Caco-2 (cell line): ENCODE measurements at regions not wholly inside any gene's neighbourhood (a gene's known extent, or its start where the extent isn't known, plus 50 kb on each side); places are given as distances from the start of the nearest gene placed in this dataset.
"Not testable (repeated sequence)": the region's sequence is repeated elsewhere in the genome, so short reads cannot be mapped to it uniquely, and the experiment has no call there.

ENCODE experiments used
- BruUV-seq: library from RNA; stranded (reverse); fragments of 400-500 nt; replicated peaks from 2 replicates; lab custom pipeline; 2021; lab: Mats Ljungman, UMichigan
- CTCF ChIA-PET: fragments of 300-600 bp; sonication (Branson Sonifier 250); formaldehyde crosslinking; loops from one replicate; lab custom pipeline; 2022; ENCODE audit warnings: antibody characterized with exemption; lab: Charles Lee
- POLR2A ChIA-PET: fragments of 300-600 bp; sonication (Branson Sonifier 250); formaldehyde crosslinking; loops from one replicate; lab custom pipeline; 2022; ENCODE audit warnings: antibody characterized with exemption; lab: Charles Lee
- DNase-seq, 2 experiments: peaks; one replicate each; pipeline versions ENCODE4 v3.0.0 to v3.0.0-alpha.2; 2020 to 2022
- H3K27me3 ChIP-seq: replicated peaks from 2 replicates; pipeline ENCODE4 v1.6.0; 2011; ENCODE audit warnings: low read length; ENCODE audit not compliant: control insufficient read depth, insufficient read depth
- H3K36me3 ChIP-seq: 2 replicates; pipeline ENCODE4 v1.5.1; 2011; ENCODE audit warnings: low read length; ENCODE audit not compliant: control insufficient read depth, insufficient read depth
- H3K4me1 ChIP-seq: fragments of 250-450 bp; sonication (Bioruptor Pico); 2 replicates; pipeline ENCODE4 v1.5.1; 2020; ENCODE audit warnings: mild to moderate bottlenecking
- H3K4me3 ChIP-seq: 2 replicates; pipeline ENCODE4 v1.5.1; 2011; ENCODE audit warnings: low read depth, mild to moderate bottlenecking, control low read depth, low read length
- H3K9me3 ChIP-seq: fragments of 250-450 bp; sonication (Bioruptor Pico); 2 replicates; pipeline ENCODE4 v1.5.1; 2020; ENCODE audit warnings: mild to moderate bottlenecking, moderate library complexity
- H3K27ac Mint-ChIP-seq: one replicate; pipeline ENCODE4 v1.8.0; 2022; ENCODE audit warnings: mixed read lengths; ENCODE audit not compliant: unreplicated experiment
- H3K27me3 Mint-ChIP-seq: one replicate; pipeline ENCODE4 v1.8.0; 2022; ENCODE audit warnings: mixed read lengths; ENCODE audit not compliant: insufficient read depth, unreplicated experiment
- H3K36me3 Mint-ChIP-seq: one replicate; pipeline ENCODE4 v1.8.0; 2022; ENCODE audit warnings: mild to moderate bottlenecking, mixed read lengths; ENCODE audit not compliant: insufficient read depth, unreplicated experiment
- H3K4me1 Mint-ChIP-seq: one replicate; pipeline ENCODE4 v1.8.0; 2022; ENCODE audit warnings: low read depth, mixed read lengths; ENCODE audit not compliant: unreplicated experiment
- H3K4me3 Mint-ChIP-seq: one replicate; pipeline ENCODE4 v1.8.0; 2022; ENCODE audit warnings: mild to moderate bottlenecking, moderate library complexity, mixed read lengths; ENCODE audit not compliant: unreplicated experiment
- H3K9me3 Mint-ChIP-seq: one replicate; pipeline ENCODE4 v1.8.0; 2022; ENCODE audit warnings: mixed read lengths; ENCODE audit not compliant: unreplicated experiment
- intact Hi-C: fragments of 100-400 bp; cut with micrococcal nuclease; formaldehyde crosslinking; loops from one replicate; pipeline ENCODE4 v1.10.0; 2022; ENCODE audit not compliant: unreplicated experiment

- POLR2A ChIA-PET, H3K36me3 ChIP-seq, H3K4me3 Mint-ChIP-seq, H3K4me3 ChIP-seq, H3K9me3 ChIP-seq, CTCF ChIA-PET, intact Hi-C loops, BruUV-seq, H3K36me3 Mint-ChIP-seq, H3K4me1 Mint-ChIP-seq, H3K27me3 ChIP-seq, H3K27me3 Mint-ChIP-seq, H3K4me1 ChIP-seq, DNase-seq: not testable (repeated sequence)
- Mint-ChIP-seq H3K27ac (peak overlapping the region; percentile 8), H3K9me3 (peaks cover 10% of the 10 kb centered on the region)
These were observed 294.7 kb upstream of the TEKT4 start for GRCh38 chr2:94576486-94576885.

DNA sequence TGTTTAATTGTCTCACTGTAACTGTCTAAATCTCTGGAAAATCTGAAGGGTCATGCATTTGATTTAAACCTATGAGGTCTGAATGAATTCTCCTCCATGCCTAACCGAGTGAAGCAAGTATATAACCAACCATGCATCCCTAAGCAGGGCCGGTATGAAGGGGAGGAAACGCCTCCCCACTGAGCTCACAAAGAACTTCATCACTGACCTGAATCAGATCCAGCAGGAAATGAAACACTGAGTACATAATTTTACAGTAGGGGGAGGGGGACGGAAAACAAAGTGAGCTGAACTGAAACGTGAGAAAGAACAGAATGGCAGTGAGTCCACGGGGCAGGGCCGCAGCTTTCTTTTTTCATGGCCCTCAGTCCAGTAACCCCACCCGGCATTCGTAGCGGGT, 294.1 kb upstream of the TEKT4 start:
- H3K36me3 Mint-ChIP-seq, H3K4me3 Mint-ChIP-seq, H3K9me3 ChIP-seq, H3K4me3 ChIP-seq, H3K4me1 Mint-ChIP-seq, H3K4me1 ChIP-seq, H3K27me3 Mint-ChIP-seq, DNase-seq, H3K27me3 ChIP-seq, CTCF ChIA-PET, BruUV-seq, POLR2A ChIA-PET, intact Hi-C loops, H3K27ac Mint-ChIP-seq, H3K36me3 ChIP-seq: not testable (repeated sequence)
- H3K9me3 Mint-ChIP-seq = peaks cover 10% of the 10 kb centered on the region

DNA sequence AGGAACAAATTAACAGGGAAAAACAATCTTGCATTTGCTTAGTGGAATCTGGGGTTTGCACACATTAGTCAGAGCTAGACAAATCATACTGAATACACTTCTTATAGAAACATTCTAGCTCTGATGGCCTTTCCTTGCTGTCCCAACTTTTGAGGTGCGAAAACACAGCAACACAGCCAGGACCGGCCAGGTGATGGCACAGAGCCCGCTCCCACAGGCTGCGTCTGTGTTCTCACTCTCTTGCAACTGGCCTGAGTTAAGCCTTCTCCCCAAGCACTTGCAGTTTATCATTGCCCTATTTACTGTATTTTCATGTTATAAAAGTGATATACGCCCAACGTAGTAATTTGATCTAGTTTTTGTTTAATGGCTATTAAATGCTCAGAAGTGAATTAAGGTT, 292.0 kb upstream of the TEKT4 start:
- intact Hi-C loops, CTCF ChIA-PET, H3K4me1 Mint-ChIP-seq, DNase-seq, H3K27ac Mint-ChIP-seq, H3K4me1 ChIP-seq, H3K27me3 Mint-ChIP-seq, H3K4me3 Mint-ChIP-seq, H3K4me3 ChIP-seq, H3K27me3 ChIP-seq, BruUV-seq, H3K36me3 ChIP-seq, H3K9me3 ChIP-seq, POLR2A ChIA-PET, H3K36me3 Mint-ChIP-seq: not testable (repeated sequence)
- peaks cover 10% of the 10 kb centered on the region for H3K9me3 Mint-ChIP-seq

DNA sequence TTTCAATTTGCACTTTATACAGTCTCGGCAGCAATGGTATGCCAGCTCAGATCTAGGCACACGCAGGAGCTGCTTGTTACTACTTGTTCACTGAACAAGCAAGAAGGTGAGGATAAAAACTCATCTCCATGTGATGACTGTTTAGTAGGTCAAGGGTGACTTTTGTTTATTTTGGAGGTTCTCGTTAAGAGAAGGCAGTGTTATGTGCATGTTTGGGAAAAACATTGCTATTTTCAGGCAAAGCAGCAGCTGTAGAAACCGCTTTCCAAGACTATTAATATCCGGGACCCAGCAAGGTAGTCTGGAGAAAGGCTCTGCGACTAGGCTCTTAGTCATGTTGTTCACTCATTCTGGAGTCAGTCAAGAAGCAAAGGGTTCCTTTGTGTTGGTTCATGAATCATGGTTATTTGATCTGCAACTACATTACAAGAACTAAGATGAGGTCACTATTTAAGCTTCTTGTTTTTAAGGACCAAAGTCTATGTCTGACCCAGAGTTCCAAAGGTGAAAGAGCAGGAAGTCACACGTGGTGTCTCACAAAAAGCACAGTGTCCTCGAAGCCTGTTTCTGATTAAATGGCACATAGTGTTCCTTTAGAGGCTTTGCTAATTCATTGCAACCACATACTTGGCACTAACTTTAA, 288.0 kb upstream of the TEKT4 start:
- H3K4me3 ChIP-seq, H3K9me3 ChIP-seq, H3K4me1 Mint-ChIP-seq, H3K4me3 Mint-ChIP-seq, H3K27ac Mint-ChIP-seq, H3K9me3 Mint-ChIP-seq, H3K36me3 Mint-ChIP-seq, H3K36me3 ChIP-seq, POLR2A ChIA-PET, H3K27me3 Mint-ChIP-seq, H3K4me1 ChIP-seq, H3K27me3 ChIP-seq, intact Hi-C loops, BruUV-seq, DNase-seq, CTCF ChIA-PET: not testable (repeated sequence)

DNA sequence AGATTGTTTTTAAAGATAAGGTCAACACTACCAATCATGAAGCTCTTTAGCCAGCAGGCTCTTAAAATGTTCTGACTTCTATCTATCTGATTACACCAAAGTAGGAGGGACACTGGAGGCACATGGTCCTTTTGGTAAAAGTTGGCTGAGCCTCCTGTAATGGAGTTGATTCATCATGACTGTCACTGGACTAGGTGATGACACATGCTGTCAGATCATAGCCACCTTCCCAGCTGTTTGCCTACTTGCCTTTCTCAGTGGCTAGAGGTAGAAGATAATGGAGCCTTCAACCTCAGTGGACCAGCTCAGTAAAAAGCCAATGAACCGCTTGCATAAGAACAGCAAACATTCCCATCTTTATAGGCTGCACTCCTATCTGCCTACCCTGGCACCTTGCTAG, 286.7 kb upstream of the TEKT4 start:
- H3K4me1 ChIP-seq, H3K36me3 ChIP-seq, BruUV-seq, H3K27ac Mint-ChIP-seq, H3K4me3 ChIP-seq, intact Hi-C loops, H3K4me3 Mint-ChIP-seq, CTCF ChIA-PET, DNase-seq, POLR2A ChIA-PET, H3K4me1 Mint-ChIP-seq, H3K9me3 ChIP-seq, H3K36me3 Mint-ChIP-seq, H3K27me3 ChIP-seq, H3K9me3 Mint-ChIP-seq, H3K27me3 Mint-ChIP-seq: not testable (repeated sequence)
